Breast epithelium (tissue), 4 donors: ENCODE measurements at regions not wholly inside any gene's neighbourhood (a gene's known extent, or its start where the extent isn't known, plus 50 kb on each side); places are given as distances from the start of the nearest gene placed in this dataset.

Experiments used
- DNase-seq, 2 donors: peaks; one replicate each; pipeline ENCODE4 v3.0.0-alpha.2; 2019; ENCODE audit warnings: low spot score in 2 of 2
- H3K27ac ChIP-seq, 2 donors: fragments of 200-600 bp; sonication (generic) in 1 of 2; one replicate each; pipeline ENCODE4 v1.5.1; 2016 to 2019; ENCODE audit warnings: mild to moderate bottlenecking in 1 of 2
- H3K27me3 ChIP-seq, 2 donors: fragments of 200-600 bp; sonication (generic) in 1 of 2; one replicate each; pipeline versions ENCODE4 v1.5.1 to v1.6.0; 2017 to 2019; ENCODE audit warnings: control low read depth in 1 of 2, mild to moderate bottlenecking in 1 of 2
- H3K36me3 ChIP-seq: fragments of 200-600 bp; one replicate; pipeline ENCODE4 v1.5.1; 2019
- H3K4me1 ChIP-seq, 2 donors: fragments of 200-600 bp; sonication (generic); one replicate each; pipeline ENCODE4 v1.5.1; 2016 to 2019; ENCODE audit warnings: control low read depth in 1 of 2
- H3K4me3 ChIP-seq, 3 donors: fragments of 200-600 bp; sonication (generic); 1 replicate in 2 of 3; 2 replicates in 1 of 3; pipeline ENCODE4 v1.5.1; 2016 to 2019; ENCODE audit warnings: mild to moderate bottlenecking in 3 of 3, moderate library complexity in 2 of 3
- H3K9me3 ChIP-seq, 2 donors: fragments of 200-600 bp; sonication (generic) in 1 of 2; one replicate each; pipeline ENCODE4 v1.5.1; 2016 to 2019; ENCODE audit warnings: control low read depth in 1 of 2
- POLR2A ChIP-seq: fragments of 450-650 bp; IDR thresholded peaks from one replicate; pipeline ENCODE4 v1.6.1; 2016; ENCODE audit warnings: antibody characterized with exemption, mild to moderate bottlenecking, moderate library complexity
- POLR2AphosphoS5 ChIP-seq, 3 donors: sonication (generic); formaldehyde crosslinking; IDR thresholded peaks; one replicate each; pipeline ENCODE4 v1.6.1; 2017; ENCODE audit warnings: antibody characterized with exemption in 3 of 3
- intact Hi-C: fragments of 100-400 bp; cut with DNase I; formaldehyde crosslinking; loops from one replicate; pipeline ENCODE4 v1.15.1; 2023; ENCODE audit warnings: low total_unique reads
- TF ChIP-seq, protein P1 (sequence below), 3 donors: fragments of 450-650 bp; IDR thresholded peaks; one replicate each; pipeline ENCODE4 v1.5.1; 2016 to 2017; ENCODE audit warnings: antibody characterized with exemption in 3 of 3, mild to moderate bottlenecking in 3 of 3, moderate library complexity in 3 of 3

DNA sequence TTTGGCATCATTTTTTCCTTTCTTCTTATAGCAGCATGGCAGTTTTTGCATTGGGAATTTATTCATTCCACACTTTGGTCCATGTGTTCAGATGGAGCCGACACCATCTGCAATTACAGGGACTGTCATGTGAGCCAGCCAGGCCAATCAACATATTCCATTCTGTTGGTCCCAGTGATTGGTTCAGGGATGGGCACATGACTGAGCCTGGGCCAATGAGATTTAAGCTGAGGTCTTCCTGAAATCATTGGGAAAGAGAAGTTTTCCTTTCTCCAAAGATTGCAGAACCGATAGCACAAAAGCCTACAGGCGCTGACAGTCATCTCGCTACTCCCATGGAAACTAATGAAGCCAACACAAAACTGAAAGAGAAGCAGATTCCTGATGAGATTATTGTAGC, 841.5 kb upstream of the TMEM132C start:
- Histone ChIP-seq H3K4me3 (no peak overlapping the region), H3K36me3 (no peaks in the 10 kb centered on the region), H3K27ac (no peak overlapping the region), H3K4me1 (no peaks in the 10 kb centered on the region), H3K27me3 (no peaks in the 10 kb centered on the region), H3K9me3 (no peaks in the 10 kb centered on the region)
- DNase-seq: no peak
- TF ChIP-seq, protein P1, sequence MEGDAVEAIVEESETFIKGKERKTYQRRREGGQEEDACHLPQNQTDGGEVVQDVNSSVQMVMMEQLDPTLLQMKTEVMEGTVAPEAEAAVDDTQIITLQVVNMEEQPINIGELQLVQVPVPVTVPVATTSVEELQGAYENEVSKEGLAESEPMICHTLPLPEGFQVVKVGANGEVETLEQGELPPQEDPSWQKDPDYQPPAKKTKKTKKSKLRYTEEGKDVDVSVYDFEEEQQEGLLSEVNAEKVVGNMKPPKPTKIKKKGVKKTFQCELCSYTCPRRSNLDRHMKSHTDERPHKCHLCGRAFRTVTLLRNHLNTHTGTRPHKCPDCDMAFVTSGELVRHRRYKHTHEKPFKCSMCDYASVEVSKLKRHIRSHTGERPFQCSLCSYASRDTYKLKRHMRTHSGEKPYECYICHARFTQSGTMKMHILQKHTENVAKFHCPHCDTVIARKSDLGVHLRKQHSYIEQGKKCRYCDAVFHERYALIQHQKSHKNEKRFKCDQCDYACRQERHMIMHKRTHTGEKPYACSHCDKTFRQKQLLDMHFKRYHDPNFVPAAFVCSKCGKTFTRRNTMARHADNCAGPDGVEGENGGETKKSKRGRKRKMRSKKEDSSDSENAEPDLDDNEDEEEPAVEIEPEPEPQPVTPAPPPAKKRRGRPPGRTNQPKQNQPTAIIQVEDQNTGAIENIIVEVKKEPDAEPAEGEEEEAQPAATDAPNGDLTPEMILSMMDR (IDR thresholded peaks at IDR 0.05): no peak
- TF ChIP-seq POLR2A (no peak), POLR2AphosphoS5 (IDR thresholded peaks at IDR 0.05) (no peak)
- intact Hi-C loops: no loop called here

DNA sequence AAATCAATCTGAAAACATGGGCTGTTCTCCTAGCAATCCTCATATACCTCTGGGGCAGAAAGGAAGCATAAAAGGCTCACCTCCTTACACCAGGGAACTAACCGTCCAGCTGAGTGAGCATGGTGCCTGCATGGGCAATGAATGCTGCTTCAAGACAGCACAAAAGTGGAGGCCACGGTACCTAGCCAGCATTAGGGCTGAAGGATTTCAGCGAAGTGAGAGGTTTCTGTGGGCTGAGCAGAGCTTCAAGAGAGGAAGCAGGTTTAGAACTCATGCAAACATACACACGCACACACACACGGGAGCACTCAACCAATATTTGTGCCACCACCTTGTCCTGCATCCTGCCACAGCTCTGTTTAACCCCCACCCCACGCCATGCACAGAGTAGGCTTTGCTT, 838.5 kb upstream of the TMEM132C start:
- no peak for DNase-seq
- no peaks in the 10 kb centered on the region for H3K9me3 ChIP-seq
- TF ChIP-seq, protein P1 (IDR thresholded peaks at IDR 0.05): no peak
- TF ChIP-seq POLR2A: no peak
- TF ChIP-seq POLR2AphosphoS5 (IDR thresholded peaks at IDR 0.05): no peak
- no peak overlapping the region for H3K4me3 ChIP-seq
- no peaks in the 10 kb centered on the region for H3K36me3 ChIP-seq
- no peak overlapping the region for H3K27ac ChIP-seq
- intact Hi-C loops: no loop called here
- H3K27me3 ChIP-seq: no peaks in the 10 kb centered on the region
- H3K4me1 ChIP-seq: no peaks in the 10 kb centered on the region

DNA sequence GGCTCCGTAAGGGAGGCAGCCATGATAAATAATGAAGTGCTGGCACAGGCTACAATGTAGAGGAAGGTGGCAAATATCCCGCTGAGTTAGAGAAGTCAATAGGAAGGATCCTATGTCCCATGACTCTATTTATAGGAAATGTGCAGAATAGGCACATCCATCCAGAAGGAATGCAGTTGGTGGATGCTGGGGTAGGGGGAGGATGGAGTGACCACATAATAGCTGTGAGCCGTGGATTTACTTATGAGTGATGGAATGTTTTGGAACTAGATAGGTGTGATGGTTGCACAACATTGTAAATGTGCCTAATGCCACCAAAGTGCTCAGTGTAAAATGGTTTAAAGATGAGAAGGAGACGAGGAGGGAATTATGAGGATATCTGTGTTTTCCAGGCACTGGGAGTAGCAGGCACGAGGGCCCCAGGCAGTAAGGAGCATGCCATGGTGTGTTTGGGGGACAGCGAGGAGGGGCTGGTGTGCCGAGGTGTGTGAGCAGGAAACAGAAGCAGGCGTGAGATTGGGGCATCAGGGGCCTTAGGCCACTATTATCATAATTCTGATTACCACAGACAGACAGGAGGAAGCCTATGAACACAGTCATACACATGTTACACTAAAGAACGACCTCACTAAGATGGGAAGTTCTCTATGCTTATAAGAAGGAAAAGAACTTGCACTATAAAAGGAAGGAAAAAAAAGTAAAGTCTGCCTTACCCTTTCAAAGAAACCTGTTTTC, 837.3 kb upstream of the TMEM132C start:
- Histone ChIP-seq H3K9me3 (no peaks in the 10 kb centered on the region), H3K36me3 (no peaks in the 10 kb centered on the region), H3K4me3 (no peak overlapping the region), H3K4me1 (no peaks in the 10 kb centered on the region), H3K27ac (no peak overlapping the region), H3K27me3 (no peaks in the 10 kb centered on the region)
- DNase-seq: no peak
- TF ChIP-seq, protein P1 (IDR thresholded peaks at IDR 0.05): no peak
- TF ChIP-seq POLR2A: no peak
- TF ChIP-seq POLR2AphosphoS5 (IDR thresholded peaks at IDR 0.05): no peak
- intact Hi-C loops: no loop called here

DNA sequence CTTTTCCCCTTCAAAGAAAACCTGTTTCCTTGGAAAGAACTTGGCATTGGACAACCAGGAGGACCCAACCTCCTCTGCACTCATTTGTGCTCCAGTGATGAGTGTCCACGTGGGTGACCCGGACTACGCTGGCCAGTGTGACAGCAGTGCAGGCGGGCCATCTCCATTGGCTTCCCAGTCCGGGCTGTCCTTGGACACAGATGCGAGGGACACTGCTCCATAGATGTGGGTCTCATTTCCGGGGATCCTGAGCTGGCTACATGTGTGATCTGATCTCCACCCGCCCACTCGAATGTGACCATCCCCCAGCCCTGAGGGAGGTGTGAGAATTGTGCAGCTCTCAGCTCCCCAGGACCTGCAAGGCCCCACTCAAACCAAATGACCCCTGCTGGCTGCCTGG, 836.6 kb upstream of the TMEM132C start:
- Histone ChIP-seq H3K9me3 (no peaks in the 10 kb centered on the region), H3K4me1 (no peaks in the 10 kb centered on the region), H3K4me3 (no peak overlapping the region), H3K36me3 (no peaks in the 10 kb centered on the region), H3K27me3 (no peaks in the 10 kb centered on the region), H3K27ac (no peak overlapping the region)
- no peak for DNase-seq
- TF ChIP-seq POLR2A: no peak
- TF ChIP-seq, protein P1 (IDR thresholded peaks at IDR 0.05): no peak
- no peak for TF ChIP-seq POLR2AphosphoS5 (IDR thresholded peaks at IDR 0.05)
- intact Hi-C loops: no loop called here

DNA sequence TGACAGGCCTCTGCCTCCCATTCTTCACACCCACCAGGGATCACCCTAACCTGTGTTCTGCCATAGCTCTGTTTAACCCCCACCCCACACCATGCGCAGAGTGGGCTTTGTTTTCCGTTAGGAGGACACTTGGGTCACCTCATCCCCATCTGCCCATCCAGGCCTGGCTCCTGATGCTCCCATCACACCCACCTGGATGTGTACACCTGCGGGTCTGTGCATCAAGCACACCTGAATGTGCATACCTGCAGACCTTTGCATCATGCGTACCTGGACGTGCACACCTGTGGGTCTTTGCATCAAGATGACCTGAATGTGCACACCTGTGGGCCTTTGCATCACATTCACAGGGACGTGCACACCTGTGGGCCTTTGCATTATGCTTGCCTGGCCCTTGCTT, 835.8 kb upstream of the TMEM132C start:
- DNase-seq: no peak
- TF ChIP-seq POLR2AphosphoS5 (IDR thresholded peaks at IDR 0.05): no peak
- no peak overlapping the region for H3K27ac ChIP-seq
- H3K36me3 ChIP-seq: no peaks in the 10 kb centered on the region
- H3K9me3 ChIP-seq: no peaks in the 10 kb centered on the region
- H3K4me1 ChIP-seq: no peaks in the 10 kb centered on the region
- no peaks in the 10 kb centered on the region for H3K27me3 ChIP-seq
- H3K4me3 ChIP-seq: no peak overlapping the region
- intact Hi-C loops: no loop called here
